SK-N-SH treated with all-trans-retinoic acid at 6 μM for 48 hours (cell line): ENCODE measurements at regions not wholly inside any gene's neighbourhood (a gene's known extent, or its start where the extent isn't known, plus 50 kb on each side); places are given as distances from the start of the nearest gene placed in this dataset.

Experiments
- ATAC-seq: fragments of 200-7000 bp; cut with Tn5 transposase; 3 replicates; pipeline ENCODE4 v1.9.1; 2020; ENCODE audit warnings: mild to moderate bottlenecking, moderate library complexity
- ARNTL ChIP-seq: fragments of 450-650 bp; formaldehyde crosslinking; IDR thresholded peaks from 2 replicates; pipeline ENCODE4 v1.5.0; 2020; ENCODE audit warnings: low read depth, mild to moderate bottlenecking, moderate library complexity, borderline replicate concordance
- BACH2 ChIP-seq: fragments of 250-450 bp; sonication (Bioruptor Pico); IDR thresholded peaks from 2 replicates; pipeline ENCODE4 v1.9.0; 2021; ENCODE audit warnings: mild to moderate bottlenecking, borderline replicate concordance
- CSDC2 ChIP-seq: fragments of 250-450 bp; sonication (Bioruptor Pico); IDR thresholded peaks from 2 replicates; pipeline ENCODE4 v1.5.0; 2020; ENCODE audit warnings: mild to moderate bottlenecking, moderate library complexity
- ESRRG ChIP-seq: fragments of 250-450 bp; sonication (Bioruptor Pico); IDR thresholded peaks from 2 replicates; pipeline ENCODE4 v1.6.1; 2021; ENCODE audit warnings: mild to moderate bottlenecking
- GLIS3 ChIP-seq: fragments of 250-450 bp; sonication (Bioruptor Pico); IDR thresholded peaks from 2 replicates; pipeline ENCODE4 v1.5.0; 2020; ENCODE audit warnings: mild to moderate bottlenecking, moderate library complexity
- ISL1 ChIP-seq: fragments of 250-450 bp; sonication (Bioruptor Pico); IDR thresholded peaks from 2 replicates; pipeline ENCODE4 v2.1.2; 2022; ENCODE audit warnings: mild to moderate bottlenecking, moderate library complexity
- OSR1 ChIP-seq: fragments of 250-450 bp; sonication (Bioruptor Pico); IDR thresholded peaks from 2 replicates; pipeline ENCODE4 v1.8.0; 2022; ENCODE audit warnings: moderate library complexity, mild to moderate bottlenecking, inconsistent platforms
- PATZ1 ChIP-seq: fragments of 250-450 bp; sonication (Bioruptor Pico); IDR thresholded peaks from 2 replicates; pipeline ENCODE4 v1.8.0; 2020; ENCODE audit warnings: mild to moderate bottlenecking, moderate library complexity, borderline replicate concordance
- PPARA ChIP-seq: fragments of 250-450 bp; sonication (Bioruptor Pico); IDR thresholded peaks from 2 replicates; pipeline ENCODE4 v1.5.0; 2020; ENCODE audit warnings: mild to moderate bottlenecking, borderline replicate concordance
- RARB ChIP-seq: fragments of 250-450 bp; sonication (Bioruptor Pico); IDR thresholded peaks from 2 replicates; pipeline ENCODE4 v1.8.0; 2021; ENCODE audit warnings: mild to moderate bottlenecking, moderate library complexity
- SNAI2 ChIP-seq: fragments of 250-450 bp; sonication (Bioruptor Pico); IDR thresholded peaks from 2 replicates; pipeline ENCODE4 v1.5.0; 2020; ENCODE audit warnings: mild to moderate bottlenecking, moderate library complexity
- TCF4 ChIP-seq: fragments of 250-450 bp; sonication (Bioruptor Pico); IDR thresholded peaks from 2 replicates; pipeline ENCODE4 v1.8.0; 2021; ENCODE audit warnings: mild to moderate bottlenecking, moderate library complexity, borderline replicate concordance
- TOX ChIP-seq: fragments of 250-450 bp; sonication (Bioruptor Pico); IDR thresholded peaks from 2 replicates; pipeline ENCODE4 v1.8.0; 2021; ENCODE audit warnings: mild to moderate bottlenecking, moderate library complexity, borderline replicate concordance
- TSHZ2 ChIP-seq: fragments of 250-450 bp; sonication (Bioruptor Pico); IDR thresholded peaks from 2 replicates; pipeline ENCODE4 v1.5.0; 2020; ENCODE audit warnings: mild to moderate bottlenecking, moderate library complexity
- ZC3H10 ChIP-seq: fragments of 250-450 bp; sonication (Bioruptor Pico); IDR thresholded peaks from 2 replicates; pipeline ENCODE4 v1.5.1; 2021; ENCODE audit warnings: mild to moderate bottlenecking, moderate library complexity
- ZFP3 ChIP-seq: fragments of 250-450 bp; sonication (Bioruptor Pico); IDR thresholded peaks from 2 replicates; pipeline ENCODE4 v1.5.0; 2020; ENCODE audit warnings: mild to moderate bottlenecking, moderate library complexity
- ZFP30 ChIP-seq: fragments of 450-650 bp; formaldehyde crosslinking; IDR thresholded peaks from 2 replicates; pipeline ENCODE4 v1.5.0; 2022; ENCODE audit warnings: mild to moderate bottlenecking, moderate library complexity
- ZNF565 ChIP-seq: fragments of 450-650 bp; formaldehyde crosslinking; conservative IDR thresholded peaks from 2 replicates; pipeline ENCODE4 v1.5.0; 2020; ENCODE audit warnings: low read depth, mild to moderate bottlenecking, moderate library complexity
- ZNF70 ChIP-seq: fragments of 450-650 bp; formaldehyde crosslinking; IDR thresholded peaks from 2 replicates; pipeline ENCODE4 v1.5.0; 2020; ENCODE audit warnings: mild to moderate bottlenecking, moderate library complexity
- ZNF8 ChIP-seq: fragments of 450-650 bp; formaldehyde crosslinking; IDR thresholded peaks from 2 replicates; pipeline ENCODE4 v1.5.0; 2020; ENCODE audit warnings: mild to moderate bottlenecking, moderate library complexity
- TF ChIP-seq, protein P1 (sequence below): fragments of 250-450 bp; sonication (Bioruptor Pico); IDR thresholded peaks from 2 replicates; pipeline ENCODE4 v1.5.1; 2020; ENCODE audit warnings: low read depth, mild to moderate bottlenecking, moderate library complexity
- TF ChIP-seq, protein P2 (sequence below): fragments of 250-450 bp; sonication (Bioruptor Pico); IDR thresholded peaks from 2 replicates; pipeline ENCODE4 v1.5.1; 2021; ENCODE audit warnings: mild to moderate bottlenecking, moderate library complexity

DNA sequence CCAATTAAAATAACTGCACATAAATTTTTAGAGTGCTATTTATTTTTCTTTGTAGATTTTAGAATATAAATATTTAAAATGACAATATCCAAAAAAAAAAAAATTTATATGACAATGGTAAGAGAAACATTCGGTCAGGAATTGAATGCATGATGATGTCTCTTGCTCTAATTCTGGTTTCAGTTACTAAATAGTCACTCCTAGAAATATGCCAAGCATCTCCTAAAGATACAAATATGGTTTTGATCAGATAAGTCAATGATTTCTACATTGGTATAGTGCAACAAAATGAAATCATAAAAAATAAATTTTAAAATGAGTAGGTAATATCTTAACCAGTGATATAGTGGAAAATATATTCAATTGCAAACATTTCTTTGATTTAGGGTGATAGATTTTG lies 95.9 kb upstream of the ACKR3 start:
- no peak for ATAC-seq
- TF ChIP-seq TSHZ2 (no peak), ZFP3 (CRISPR knock-in tag) (no peak), ARNTL (CRISPR knock-in tag) (no peak), SNAI2 (CRISPR knock-in tag) (no peak), ZC3H10 (no peak), BACH2 (CRISPR knock-in tag) (no peak), TOX (CRISPR knock-in tag) (no peak), ISL1 (CRISPR knock-in tag) (no peak), RARB (CRISPR knock-in tag) (no peak), ESRRG (CRISPR knock-in tag) (no peak), CSDC2 (CRISPR knock-in tag) (no peak), ZNF565 (CRISPR knock-in tag) (no peak), TCF4 (no peak), GLIS3 (no peak)
- TF ChIP-seq, protein P1, sequence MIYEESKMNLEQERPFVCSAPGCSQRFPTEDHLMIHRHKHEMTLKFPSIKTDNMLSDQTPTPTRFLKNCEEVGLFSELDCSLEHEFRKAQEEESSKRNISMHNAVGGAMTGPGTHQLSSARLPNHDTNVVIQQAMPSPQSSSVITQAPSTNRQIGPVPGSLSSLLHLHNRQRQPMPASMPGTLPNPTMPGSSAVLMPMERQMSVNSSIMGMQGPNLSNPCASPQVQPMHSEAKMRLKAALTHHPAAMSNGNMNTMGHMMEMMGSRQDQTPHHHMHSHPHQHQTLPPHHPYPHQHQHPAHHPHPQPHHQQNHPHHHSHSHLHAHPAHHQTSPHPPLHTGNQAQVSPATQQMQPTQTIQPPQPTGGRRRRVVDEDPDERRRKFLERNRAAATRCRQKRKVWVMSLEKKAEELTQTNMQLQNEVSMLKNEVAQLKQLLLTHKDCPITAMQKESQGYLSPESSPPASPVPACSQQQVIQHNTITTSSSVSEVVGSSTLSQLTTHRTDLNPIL (CRISPR knock-in tag) = no peak

DNA sequence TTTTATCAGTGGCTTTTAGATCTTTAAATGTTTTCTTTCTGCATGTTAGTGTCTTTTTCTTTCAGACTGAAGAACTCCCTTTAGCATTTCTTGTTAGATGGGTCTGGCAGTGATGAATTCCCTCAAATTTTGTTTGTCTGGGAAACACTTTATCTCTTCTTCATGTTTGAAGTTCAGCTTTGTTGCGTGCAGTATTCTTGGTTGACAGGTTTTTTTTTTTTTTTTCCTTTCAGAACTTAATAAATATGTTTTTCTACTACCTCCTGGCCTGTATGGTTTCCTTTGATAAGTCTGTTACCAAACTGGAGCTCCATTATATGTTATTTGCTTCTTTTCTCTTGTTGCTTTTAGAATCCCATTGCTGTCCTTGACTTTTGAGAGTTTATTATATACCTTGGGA lies 89.8 kb upstream of the ACKR3 start:
- no peak for ATAC-seq
- TF ChIP-seq ZNF565 (CRISPR knock-in tag) (no peak), ZC3H10 (no peak), OSR1 (no peak), ESRRG (CRISPR knock-in tag) (no peak), TCF4 (no peak), ZFP3 (CRISPR knock-in tag) (no peak), PPARA (CRISPR knock-in tag) (no peak), ISL1 (CRISPR knock-in tag) (no peak), ZNF8 (CRISPR knock-in tag) (no peak), TSHZ2 (no peak), RARB (CRISPR knock-in tag) (no peak), ZNF70 (CRISPR knock-in tag) (no peak), ZFP30 (no peak)
- TF ChIP-seq, protein P1 (CRISPR knock-in tag) = no peak
- TF ChIP-seq, protein P2, sequence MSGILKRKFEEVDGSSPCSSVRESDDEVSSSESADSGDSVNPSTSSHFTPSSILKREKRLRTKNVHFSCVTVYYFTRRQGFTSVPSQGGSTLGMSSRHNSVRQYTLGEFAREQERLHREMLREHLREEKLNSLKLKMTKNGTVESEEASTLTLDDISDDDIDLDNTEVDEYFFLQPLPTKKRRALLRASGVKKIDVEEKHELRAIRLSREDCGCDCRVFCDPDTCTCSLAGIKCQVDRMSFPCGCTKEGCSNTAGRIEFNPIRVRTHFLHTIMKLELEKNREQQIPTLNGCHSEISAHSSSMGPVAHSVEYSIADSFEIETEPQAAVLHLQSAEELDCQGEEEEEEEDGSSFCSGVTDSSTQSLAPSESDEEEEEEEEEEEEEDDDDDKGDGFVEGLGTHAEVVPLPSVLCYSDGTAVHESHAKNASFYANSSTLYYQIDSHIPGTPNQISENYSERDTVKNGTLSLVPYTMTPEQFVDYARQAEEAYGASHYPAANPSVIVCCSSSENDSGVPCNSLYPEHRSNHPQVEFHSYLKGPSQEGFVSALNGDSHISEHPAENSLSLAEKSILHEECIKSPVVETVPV (CRISPR knock-in tag) = no peak

DNA sequence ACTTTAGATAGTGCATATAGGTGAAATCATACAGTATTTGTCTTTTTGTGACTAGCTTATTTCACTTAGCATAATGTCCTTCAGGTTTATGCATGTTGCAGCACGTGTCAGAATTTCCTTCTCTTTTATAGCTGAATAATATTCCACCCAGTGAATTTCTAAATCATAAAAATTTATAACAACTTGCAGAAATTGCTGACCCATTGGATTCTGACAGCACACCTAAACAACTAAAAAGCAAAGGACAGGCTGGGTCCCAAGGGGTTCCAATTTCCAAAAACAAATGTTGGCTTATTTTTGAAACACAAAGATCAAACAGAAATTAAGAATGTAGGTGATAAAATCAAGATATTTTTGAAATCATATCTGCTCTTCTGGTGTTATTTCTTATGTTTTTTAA lies 86.5 kb upstream of the ACKR3 start:
- no peak for ATAC-seq
- no peak for TF ChIP-seq ZFP30
- TF ChIP-seq ZNF70 (CRISPR knock-in tag) = no peak
- no peak for TF ChIP-seq CSDC2 (CRISPR knock-in tag)
- no peak for TF ChIP-seq ZNF8 (CRISPR knock-in tag)
- TF ChIP-seq, protein P2 (CRISPR knock-in tag) = no peak
- TF ChIP-seq ISL1 (CRISPR knock-in tag) = no peak
- no peak for TF ChIP-seq TSHZ2
- TF ChIP-seq ARNTL (CRISPR knock-in tag) = no peak
- no peak for TF ChIP-seq PATZ1 (CRISPR knock-in tag)
